H1 (cell line): ENCODE measurements at regions not wholly inside any gene's neighbourhood (a gene's known extent, or its start where the extent isn't known, plus 50 kb on each side); places are given as distances from the start of the nearest gene placed in this dataset.

Experiments
- CTCF ChIA-PET: fragments of 300-600 bp; sonication (Branson Sonifier 250); formaldehyde crosslinking; loops from one replicate; lab custom pipeline; 2021; ENCODE audit not compliant: partially characterized antibody; lab: Charles Lee
- POLR2A ChIA-PET: fragments of 300-600 bp; sonication (Branson Sonifier 250); formaldehyde crosslinking; loops from one replicate; lab custom pipeline; 2021; ENCODE audit warnings: inconsistent platforms; ENCODE audit not compliant: partially characterized antibody; lab: Charles Lee
- DNase-seq, 2 experiments: peaks; one replicate each; pipeline versions ENCODE4 v3.0.0 to v3.0.0-alpha.2; 2010 to 2022; ENCODE audit warnings: low spot score in 2 of 2, low read depth in 1 of 2, mixed read lengths in 1 of 2
- FAIRE-seq: peaks from 2 replicates; lab custom pipeline; 2011; peaks lifted over from hg19 to GRCh38; lab: Jason Lieb, UNC
- H2AFZ ChIP-seq: 2 replicates; pipeline ENCODE4 v1.8.1; 2012; ENCODE audit warnings: low read length, inconsistent platforms
- H2AK5ac ChIP-seq: 2 replicates; pipeline ENCODE4 v1.6.1; 2013; ENCODE audit warnings: low read depth, low read length
- H2BK120ac ChIP-seq: replicated peaks from 2 replicates; pipeline ENCODE3; 2013; ENCODE audit warnings: low read depth, low read length, inconsistent platforms
- H2BK12ac ChIP-seq: 2 replicates; pipeline ENCODE4 v1.6.1; 2013; ENCODE audit warnings: low read depth, low read length
- H2BK15ac ChIP-seq: 2 replicates; pipeline ENCODE4 v1.6.1; 2013; ENCODE audit warnings: low read length
- H2BK20ac ChIP-seq: 2 replicates; pipeline ENCODE4 v1.6.1; 2013; ENCODE audit warnings: low read length
- H2BK5ac ChIP-seq: 2 replicates; pipeline ENCODE4 v1.6.1; 2013; ENCODE audit warnings: low read depth, low read length
- H3K14ac ChIP-seq: 2 replicates; pipeline ENCODE4 v1.6.1; 2013; ENCODE audit warnings: inconsistent platforms; ENCODE audit not compliant: insufficient read length
- H3K18ac ChIP-seq: 2 replicates; pipeline ENCODE4 v1.6.1; 2013; ENCODE audit warnings: low read length; ENCODE audit errors: extremely low read depth
- H3K23ac ChIP-seq: 2 replicates; pipeline ENCODE4 v1.6.1; 2013; ENCODE audit warnings: inconsistent platforms; ENCODE audit not compliant: insufficient read length
- H3K23me2 ChIP-seq: 2 replicates; pipeline ENCODE4 v1.6.1; 2013; ENCODE audit warnings: low read depth, low read length
- H3K27ac ChIP-seq: 2 replicates; pipeline ENCODE4 v1.6.1; 2011; ENCODE audit warnings: low read depth, low read length, inconsistent platforms
- H3K27me3 ChIP-seq, 4 experiments: replicated peaks in 1 of 4; 1 replicate in 1 of 4; 2 replicates in 3 of 4; pipeline versions ENCODE4 v1.6.1 to v1.8.1; 2011 to 2013; ENCODE audit warnings: low read length in 3 of 4, mild to moderate bottlenecking in 3 of 4, inconsistent platforms in 2 of 4, mixed read lengths in 2 of 4, moderate library complexity in 1 of 4; ENCODE audit not compliant: control insufficient read depth in 3 of 4, insufficient read depth in 3 of 4; ENCODE audit errors: extremely low read depth in 1 of 4
- H3K36me3 ChIP-seq, 4 experiments: 2 replicates each; pipeline versions ENCODE4 v1.6.1 to v1.8.1; 2011 to 2013; ENCODE audit warnings: mild to moderate bottlenecking in 4 of 4, low read length in 3 of 4, moderate library complexity in 2 of 4, control low read depth in 1 of 4, inconsistent platforms in 1 of 4; ENCODE audit not compliant: insufficient read depth in 4 of 4, control insufficient read depth in 2 of 4
- H3K4ac ChIP-seq: replicated peaks from 2 replicates; pipeline ENCODE3; 2013; ENCODE audit warnings: low read length, low read depth, mixed read lengths, inconsistent platforms; ENCODE audit not compliant: insufficient read length
- H3K4me1 ChIP-seq, 4 experiments: replicated peaks in 1 of 4; 1 replicate in 1 of 4; 2 replicates in 3 of 4; pipeline versions ENCODE4 v1.6.1 to v1.8.1; 2011 to 2013; ENCODE audit warnings: low read length in 3 of 4, inconsistent platforms in 2 of 4, mixed read lengths in 1 of 4; ENCODE audit not compliant: insufficient read depth in 4 of 4, control insufficient read depth in 3 of 4
- H3K4me2 ChIP-seq, 2 experiments: 2 replicates each; pipeline versions ENCODE4 v1.6.1 to v1.8.1; 2011 to 2013; ENCODE audit warnings: low read depth in 2 of 2, low read length in 2 of 2, control low read depth in 1 of 2, inconsistent platforms in 1 of 2, mild to moderate bottlenecking in 1 of 2; ENCODE audit not compliant: insufficient read depth in 1 of 2
- H3K4me3 ChIP-seq, 4 experiments: fragments of 200-600, 300-600 bp in 1 of 4; sonication (generic), shearing (Covaris generic), sonication (Bioruptor Twin) in 1 of 4; 2 replicates each; pipeline versions ENCODE4 v1.5.1 to v1.8.1; 2011 to 2016; ENCODE audit warnings: low read length in 4 of 4, low read depth in 3 of 4, control low read depth in 2 of 4, inconsistent platforms in 2 of 4, mild to moderate bottlenecking in 2 of 4, mixed read lengths in 1 of 4, moderate library complexity in 1 of 4; ENCODE audit not compliant: insufficient read depth in 2 of 4; ENCODE audit errors: extremely low read depth in 1 of 4
- H3K56ac ChIP-seq: replicated peaks from 2 replicates; pipeline ENCODE3; 2013; ENCODE audit warnings: low read depth, mild to moderate bottlenecking, mixed read lengths, low read length, inconsistent platforms; ENCODE audit not compliant: insufficient read length
- H3K79me1 ChIP-seq: 2 replicates; pipeline ENCODE4 v1.6.1; 2013; ENCODE audit warnings: low read depth, low read length, control low read depth
- H3K79me2 ChIP-seq, 2 experiments: 2 replicates each; pipeline versions ENCODE4 v1.6.1 to v1.8.1; 2012 to 2013; ENCODE audit warnings: low read length in 2 of 2, mild to moderate bottlenecking in 2 of 2, inconsistent platforms in 1 of 2; ENCODE audit not compliant: insufficient read depth in 2 of 2, control insufficient read depth in 1 of 2
- H3K9ac ChIP-seq, 4 experiments: replicated peaks in 1 of 4; 1 replicate in 1 of 4; 2 replicates in 3 of 4; pipeline versions ENCODE4 v1.6.1 to v1.8.1; 2011 to 2013; ENCODE audit warnings: low read depth in 3 of 4, low read length in 3 of 4, control low read depth in 2 of 4, mild to moderate bottlenecking in 2 of 4, moderate library complexity in 2 of 4, inconsistent platforms in 1 of 4; ENCODE audit errors: extremely low read depth in 1 of 4
- H3K9me3 ChIP-seq, 2 experiments: 2 replicates each; pipeline versions ENCODE4 v1.6.1 to v1.8.1; 2012 to 2013; ENCODE audit warnings: mild to moderate bottlenecking in 2 of 2, moderate library complexity in 2 of 2, control low read depth in 1 of 2, inconsistent platforms in 1 of 2, low read depth in 1 of 2, low read length in 1 of 2, mixed read lengths in 1 of 2; ENCODE audit not compliant: insufficient read depth in 2 of 2
- H4K20me1 ChIP-seq, 2 experiments: replicated peaks in 1 of 2; 2 replicates each; pipeline versions ENCODE3 to v1.8.1; 2011 to 2013; ENCODE audit warnings: inconsistent platforms in 2 of 2, low read length in 2 of 2, mild to moderate bottlenecking in 1 of 2; ENCODE audit not compliant: insufficient read depth in 2 of 2, control insufficient read depth in 1 of 2
- H4K5ac ChIP-seq: 2 replicates; pipeline ENCODE4 v1.6.1; 2013; ENCODE audit warnings: low read length, low read depth, mixed read lengths, inconsistent platforms; ENCODE audit not compliant: insufficient read length
- H4K8ac ChIP-seq: 2 replicates; pipeline ENCODE4 v1.8.0; 2013; ENCODE audit warnings: mild to moderate bottlenecking, moderate library complexity, low read length, inconsistent platforms; ENCODE audit not compliant: insufficient read depth; ENCODE audit errors: extremely low read depth
- H4K91ac ChIP-seq: replicated peaks from 2 replicates; pipeline ENCODE3; 2013; ENCODE audit warnings: low read length, mixed read lengths, inconsistent platforms; ENCODE audit not compliant: insufficient read length
- POU5F1 ChIP-seq: IDR thresholded peaks from 2 replicates; pipeline ENCODE4 v1.6.1; 2011; ENCODE audit warnings: low read depth, mild to moderate bottlenecking, low read length, moderate library complexity
- SIRT6 ChIP-seq: IDR thresholded peaks from one replicate; pipeline ENCODE4 v1.7.1; 2012; ENCODE audit warnings: low read length, inconsistent platforms
- WGBS, 2 experiments: shearing (Covaris generic) in 1 of 2; methylation state at CpG; one replicate each; pipeline versions ENCODE4 v1.1.6 to v1.1.7; 2013 to 2015; ENCODE audit warnings: low lambda C conversion rate in 2 of 2, mixed read lengths in 2 of 2, inconsistent platforms in 1 of 2, low coverage in 1 of 2, missing lambda C conversion rate in 1 of 2; ENCODE audit not compliant: insufficient replicate concordance in 2 of 2, insufficient coverage in 1 of 2, insufficient read length in 1 of 2; ENCODE audit errors: extremely low coverage in 1 of 2, missing lambda C conversion rate in 1 of 2; 5-methylcytosine and 5-hydroxymethylcytosine counted together

DNA sequence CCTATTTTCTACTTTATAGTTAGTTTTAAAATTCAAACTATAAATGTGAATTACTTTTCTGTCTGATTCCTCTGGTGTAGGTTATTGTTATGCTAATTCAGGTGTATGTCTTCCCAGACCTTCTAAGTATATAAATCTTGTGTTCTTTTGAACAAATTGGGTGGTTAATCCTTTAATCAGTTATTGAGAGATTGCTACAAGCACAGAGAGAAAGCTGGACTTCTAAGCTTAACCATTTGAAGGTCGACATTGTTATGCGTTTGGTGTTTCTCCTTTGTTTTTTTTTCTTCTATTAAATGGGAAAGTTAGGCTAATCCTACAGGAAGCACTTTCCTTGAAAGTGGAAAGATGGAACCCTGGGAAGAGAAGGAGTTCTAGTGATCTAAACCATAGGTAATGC is 592.6 kb downstream of the SLC4A3 start:
- H2BK20ac ChIP-seq: no peak overlapping the region
- no peaks in the 10 kb centered on the region for H3K27me3 ChIP-seq
- FAIRE-seq: no peak

More for the DNA sequence above, 592.6 kb downstream of the SLC4A3 start:
- Histone ChIP-seq H3K4me2 (no peak overlapping the region), H3K23ac (no peak overlapping the region), H3K23me2 (no peaks in the 10 kb centered on the region), H4K5ac (no peak overlapping the region), H2BK5ac (no peak overlapping the region), H2BK120ac (no peak overlapping the region), H2AK5ac (no peak overlapping the region), H3K4me3 (no peak overlapping the region), H3K4me1 (peaks cover 0 to 9% (median 0%) of the 10 kb centered on the region in 4 experiments; a peak in 1 of 7 replicates), H3K4ac (no peak overlapping the region), H2BK15ac (no peak overlapping the region), H3K56ac (no peak overlapping the region), H4K91ac (no peak overlapping the region), H2BK12ac (no peak overlapping the region), H3K9ac (no peak overlapping the region), H2AFZ (no peak overlapping the region), H3K79me1 (no peaks in the 10 kb centered on the region), H4K8ac (no peak overlapping the region), H3K36me3 (no peaks in the 10 kb centered on the region), H3K9me3 (no peaks in the 10 kb centered on the region), H3K14ac (no peak overlapping the region), H4K20me1 (no peaks in the 10 kb centered on the region), H3K27ac (no peak overlapping the region)
- POLR2A ChIA-PET: no interaction called here
- CTCF ChIA-PET: interaction anchor here (0.9 kb wide), 1 partner anchor 223 kb away, joined by 3 read pairs; no protein-coding TSS in a partner anchor
- no peak for DNase-seq
- WGBS, 2 experiments: 79% methylated on average over 2 of the region's 2 CpGs; no CpG with 5 or more reads in 1 of the 2 experiments
- no peak for TF ChIP-seq SIRT6
- TF ChIP-seq POU5F1: peak; percentile 54; the same call in 1 of the 2 replicates
- TF ChIP-seq, all 59 proteins: peak for 1
- Histone ChIP-seq H3K18ac (no peak overlapping the region), H3K79me2 (no peaks in the 10 kb centered on the region)
